Loucy (cell line): ENCODE measurements at regions not wholly inside any gene's neighbourhood (a gene's known extent, or its start where the extent isn't known, plus 50 kb on each side); places are given as distances from the start of the nearest gene placed in this dataset.

Source experiments
- H2AFZ ChIP-seq: fragments of 200-600 bp; sonication (generic); 2 replicates; pipeline ENCODE4 v1.6.0; 2016; ENCODE audit warnings: antibody characterized with exemption, mild to moderate bottlenecking, low read length, moderate library complexity
- H3F3A ChIP-seq: fragments of 200-600 bp; 2 replicates; pipeline ENCODE4 v1.6.0; 2016; ENCODE audit warnings: antibody characterized with exemption, low read depth, mild to moderate bottlenecking
- H3K27me3 ChIP-seq: fragments of 200-600 bp; sonication (generic); 2 replicates; pipeline ENCODE4 v1.6.1; 2014; ENCODE audit warnings: low read length, mild to moderate bottlenecking; ENCODE audit not compliant: insufficient read depth, poor library complexity, severe bottlenecking
- H3K36me3 ChIP-seq: fragments of 200-600 bp; sonication (generic); 2 replicates; pipeline ENCODE4 v1.6.1; 2016; ENCODE audit warnings: low read length; ENCODE audit not compliant: insufficient read depth
- H3K4me1 ChIP-seq: fragments of 200-600 bp; sonication (generic); 2 replicates; pipeline ENCODE4 v1.5.1; 2014; ENCODE audit warnings: low read length, mild to moderate bottlenecking; ENCODE audit not compliant: insufficient read depth, poor library complexity, severe bottlenecking
- H3K4me2 ChIP-seq: fragments of 200-600 bp; sonication (generic); 2 replicates; pipeline ENCODE4 v1.6.0; 2014; ENCODE audit warnings: antibody characterized with exemption, low read length, low read depth, mild to moderate bottlenecking; ENCODE audit not compliant: poor library complexity, severe bottlenecking
- H3K4me3 ChIP-seq: fragments of 200-600 bp; sonication (generic); 2 replicates; pipeline ENCODE4 v1.5.1; 2014; ENCODE audit warnings: low read length, mild to moderate bottlenecking, mixed read lengths; ENCODE audit not compliant: poor library complexity, severe bottlenecking
- H3K79me2 ChIP-seq: fragments of 200-600 bp; sonication (generic); 2 replicates; pipeline ENCODE4 v1.6.1; 2014; ENCODE audit warnings: low read length; ENCODE audit not compliant: insufficient read depth
- H3K9ac ChIP-seq: fragments of 200-600 bp; sonication (generic); 2 replicates; pipeline ENCODE4 v1.6.0; 2014; ENCODE audit warnings: mild to moderate bottlenecking, low read depth, low read length, moderate library complexity; ENCODE audit not compliant: poor library complexity, severe bottlenecking
- H3K9me2 ChIP-seq: fragments of 200-600 bp; sonication (generic); replicated peaks from 2 replicates; pipeline ENCODE4 v1.6.1; 2016; ENCODE audit warnings: low read depth, low read length, mixed read lengths
- H3K9me3 ChIP-seq: fragments of 200-600 bp; sonication (generic); 2 replicates; pipeline ENCODE4 v1.6.1; 2014; ENCODE audit warnings: mild to moderate bottlenecking, antibody characterized with exemption, low read length, low read depth; ENCODE audit not compliant: insufficient read depth
- H4K20me1 ChIP-seq: fragments of 200-600 bp; sonication (generic); 2 replicates; pipeline ENCODE4 v1.6.0; 2014; ENCODE audit warnings: antibody characterized with exemption, low read length, mild to moderate bottlenecking; ENCODE audit not compliant: insufficient read depth, poor library complexity, severe bottlenecking
- EZH2phosphoT487 ChIP-seq: fragments of 200-600 bp; IDR thresholded peaks from 2 replicates; pipeline ENCODE4 v1.6.1; 2018; ENCODE audit warnings: antibody characterized with exemption, mild to moderate bottlenecking, moderate library complexity, borderline replicate concordance
- TF ChIP-seq, protein P1 (sequence below): fragments of 200-600 bp; sonication (generic); conservative IDR thresholded peaks from 2 replicates; pipeline ENCODE4 v1.5.1; 2014; ENCODE audit warnings: mild to moderate bottlenecking, antibody characterized with exemption, low read length

GRCh38 chr2:71926876-71927756, 220.5 kb downstream of the CYP26B1 start:
- no peak overlapping the region for H3K4me2 ChIP-seq
- H4K20me1 ChIP-seq, result no peaks in the 10 kb centered on the region
- no peak overlapping the region for H3K9ac ChIP-seq
- no peaks in the 10 kb centered on the region for H3K9me3 ChIP-seq
- H3K36me3 ChIP-seq, result no peaks in the 10 kb centered on the region
- H3K4me1 ChIP-seq, result no peaks in the 10 kb centered on the region
- no peaks in the 10 kb centered on the region for H3F3A ChIP-seq
- H3K4me3 ChIP-seq, result no peak overlapping the region
- H3K9me2 ChIP-seq, result no peaks in the 10 kb centered on the region
- TF ChIP-seq EZH2phosphoT487, result no peak
- TF ChIP-seq, protein P1, sequence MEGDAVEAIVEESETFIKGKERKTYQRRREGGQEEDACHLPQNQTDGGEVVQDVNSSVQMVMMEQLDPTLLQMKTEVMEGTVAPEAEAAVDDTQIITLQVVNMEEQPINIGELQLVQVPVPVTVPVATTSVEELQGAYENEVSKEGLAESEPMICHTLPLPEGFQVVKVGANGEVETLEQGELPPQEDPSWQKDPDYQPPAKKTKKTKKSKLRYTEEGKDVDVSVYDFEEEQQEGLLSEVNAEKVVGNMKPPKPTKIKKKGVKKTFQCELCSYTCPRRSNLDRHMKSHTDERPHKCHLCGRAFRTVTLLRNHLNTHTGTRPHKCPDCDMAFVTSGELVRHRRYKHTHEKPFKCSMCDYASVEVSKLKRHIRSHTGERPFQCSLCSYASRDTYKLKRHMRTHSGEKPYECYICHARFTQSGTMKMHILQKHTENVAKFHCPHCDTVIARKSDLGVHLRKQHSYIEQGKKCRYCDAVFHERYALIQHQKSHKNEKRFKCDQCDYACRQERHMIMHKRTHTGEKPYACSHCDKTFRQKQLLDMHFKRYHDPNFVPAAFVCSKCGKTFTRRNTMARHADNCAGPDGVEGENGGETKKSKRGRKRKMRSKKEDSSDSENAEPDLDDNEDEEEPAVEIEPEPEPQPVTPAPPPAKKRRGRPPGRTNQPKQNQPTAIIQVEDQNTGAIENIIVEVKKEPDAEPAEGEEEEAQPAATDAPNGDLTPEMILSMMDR, result no peak
- H2AFZ ChIP-seq, result no peak overlapping the region
- H3K27me3 ChIP-seq, result no peaks in the 10 kb centered on the region
- no peaks in the 10 kb centered on the region for H3K79me2 ChIP-seq

DNA sequence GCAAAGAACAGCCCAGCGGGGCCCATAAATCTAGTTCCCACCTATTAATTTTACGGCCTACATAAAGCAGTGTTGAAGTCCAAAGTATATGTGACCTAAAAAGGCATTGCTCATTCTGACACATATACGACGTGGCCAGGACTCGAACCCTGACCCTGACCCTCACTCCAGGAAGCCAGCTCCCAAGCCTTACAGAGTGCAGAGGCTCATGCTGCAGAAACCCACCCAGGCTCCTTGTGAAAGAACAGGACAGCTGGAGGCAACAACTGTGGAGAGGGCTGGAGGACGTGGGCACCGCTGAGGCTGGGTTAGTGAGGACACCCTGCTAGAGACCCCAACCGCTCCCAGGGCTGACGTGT, 221.6 kb downstream of the CYP26B1 start:
- no peaks in the 10 kb centered on the region for H3K9me2 ChIP-seq
- TF ChIP-seq, protein P1, result no peak
- TF ChIP-seq EZH2phosphoT487, result no peak
- H4K20me1 ChIP-seq, result no peaks in the 10 kb centered on the region
- no peaks in the 10 kb centered on the region for H3K79me2 ChIP-seq
- H2AFZ ChIP-seq, result no peak overlapping the region
- no peaks in the 10 kb centered on the region for H3F3A ChIP-seq
- no peak overlapping the region for H3K4me3 ChIP-seq
- H3K27me3 ChIP-seq, result no peaks in the 10 kb centered on the region
- H3K4me1 ChIP-seq, result no peaks in the 10 kb centered on the region
- no peak overlapping the region for H3K4me2 ChIP-seq
- H3K36me3 ChIP-seq, result no peaks in the 10 kb centered on the region
- no peaks in the 10 kb centered on the region for H3K9me3 ChIP-seq
- H3K9ac ChIP-seq, result no peak overlapping the region

DNA sequence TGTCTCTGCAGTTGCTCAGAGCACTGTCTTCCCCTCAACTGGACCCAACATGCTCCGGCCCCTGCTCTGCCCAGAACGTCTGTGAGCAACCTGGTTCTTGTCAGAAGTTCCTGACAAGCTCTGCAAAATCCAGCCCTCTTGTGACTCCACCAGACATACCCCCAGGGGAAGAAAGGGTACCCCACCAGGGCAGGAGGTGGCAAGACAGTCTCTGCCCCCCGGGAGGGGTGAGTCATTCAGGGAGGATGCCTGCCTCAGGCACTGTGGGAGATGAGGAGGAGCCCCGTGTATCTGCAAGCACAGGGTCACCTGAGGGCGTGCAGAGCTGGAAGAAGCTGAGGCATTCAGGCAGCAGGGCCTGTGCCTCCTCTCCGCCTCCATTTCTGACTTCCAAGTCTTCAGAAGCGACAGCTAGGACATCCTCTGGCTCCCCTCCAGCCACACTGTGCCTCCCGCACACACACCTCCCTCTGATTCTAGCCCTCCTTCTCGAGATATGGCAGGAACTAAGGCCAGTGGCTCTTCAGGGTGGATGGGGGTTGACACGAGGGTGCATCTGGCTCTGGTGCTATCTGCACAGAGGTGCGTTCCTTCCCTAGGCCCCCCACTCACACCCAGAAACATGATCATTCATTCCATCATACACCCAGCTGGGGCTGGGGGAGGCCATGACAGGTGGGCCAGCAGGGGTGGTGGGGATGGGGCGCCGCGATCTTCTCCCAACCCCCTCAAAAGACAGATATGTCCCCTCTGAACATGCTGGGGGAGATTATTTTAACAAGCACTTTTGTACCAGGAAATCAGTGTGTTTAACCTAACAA, 222.2 kb downstream of the CYP26B1 start:
- no peak for TF ChIP-seq EZH2phosphoT487
- TF ChIP-seq, protein P1, result no peak
- no peaks in the 10 kb centered on the region for H3K9me2 ChIP-seq

More for the DNA sequence above, 222.2 kb downstream of the CYP26B1 start:
- Histone ChIP-seq H3K9ac (no peak overlapping the region), H4K20me1 (no peaks in the 10 kb centered on the region), H3K79me2 (no peaks in the 10 kb centered on the region), H3K27me3 (no peaks in the 10 kb centered on the region), H3F3A (no peaks in the 10 kb centered on the region), H3K4me3 (no peak overlapping the region), H3K4me1 (no peaks in the 10 kb centered on the region), H3K9me3 (no peaks in the 10 kb centered on the region), H2AFZ (no peak overlapping the region), H3K4me2 (no peak overlapping the region), H3K36me3 (no peaks in the 10 kb centered on the region)
